ENCODE measurements at regions not wholly inside any gene's neighbourhood (a gene's known extent, or its start where the extent isn't known, plus 50 kb on each side); places are given as distances from the start of the nearest gene placed in this dataset.

- TF ChIP-seq CTCF (conservative IDR thresholded peaks at IDR 0.05; ENCODE audit: low read depth, low read length), result no peak
- no peak for DNase-seq (ENCODE audit: low read depth)
- no peak overlapping the region for H3K4me3 ChIP-seq (ENCODE audit: low read depth, low read length)
Measured at GRCh38 chr20:17856024-17856564, 112.5 kb downstream of the SNX5 start.

GRCh38 chr20:17854307-17854903, 114.2 kb downstream of the SNX5 start:
- H3K4me3 ChIP-seq (ENCODE audit: low read depth, low read length), result no peak overlapping the region
- DNase-seq (ENCODE audit: low read depth), result no peak
- no peak for TF ChIP-seq CTCF (conservative IDR thresholded peaks at IDR 0.05; ENCODE audit: low read depth, low read length)

- TF ChIP-seq CTCF (conservative IDR thresholded peaks at IDR 0.05; ENCODE audit: low read depth, low read length), result no peak
- no peak for DNase-seq (ENCODE audit: low read depth)
- no peak overlapping the region for H3K4me3 ChIP-seq (ENCODE audit: low read depth, low read length)
Measured at GRCh38 chr20:17852323-17852722, 116.3 kb downstream of the SNX5 start.

DNA sequence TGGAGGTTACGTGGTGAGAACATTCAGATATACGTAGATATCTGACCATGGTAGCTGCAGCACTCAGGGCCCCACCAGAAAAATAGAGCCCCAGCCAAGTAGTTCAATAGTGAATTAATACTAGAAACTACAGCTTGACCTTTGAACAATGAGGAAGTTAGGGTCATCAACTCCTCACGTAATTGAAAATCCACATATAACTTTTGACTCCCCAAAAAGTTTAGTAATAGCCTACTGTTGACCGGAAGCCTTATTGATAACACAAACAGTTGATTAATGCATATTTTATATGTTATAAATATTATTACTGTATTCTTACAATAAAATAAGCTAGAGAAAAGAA, 117.9 kb downstream of the SNX5 start:
- no peak for DNase-seq (ENCODE audit: low read depth)
- H3K4me3 ChIP-seq (ENCODE audit: low read depth, low read length), result no peak overlapping the region
- TF ChIP-seq CTCF (conservative IDR thresholded peaks at IDR 0.05; ENCODE audit: low read depth, low read length), result no peak

DNA sequence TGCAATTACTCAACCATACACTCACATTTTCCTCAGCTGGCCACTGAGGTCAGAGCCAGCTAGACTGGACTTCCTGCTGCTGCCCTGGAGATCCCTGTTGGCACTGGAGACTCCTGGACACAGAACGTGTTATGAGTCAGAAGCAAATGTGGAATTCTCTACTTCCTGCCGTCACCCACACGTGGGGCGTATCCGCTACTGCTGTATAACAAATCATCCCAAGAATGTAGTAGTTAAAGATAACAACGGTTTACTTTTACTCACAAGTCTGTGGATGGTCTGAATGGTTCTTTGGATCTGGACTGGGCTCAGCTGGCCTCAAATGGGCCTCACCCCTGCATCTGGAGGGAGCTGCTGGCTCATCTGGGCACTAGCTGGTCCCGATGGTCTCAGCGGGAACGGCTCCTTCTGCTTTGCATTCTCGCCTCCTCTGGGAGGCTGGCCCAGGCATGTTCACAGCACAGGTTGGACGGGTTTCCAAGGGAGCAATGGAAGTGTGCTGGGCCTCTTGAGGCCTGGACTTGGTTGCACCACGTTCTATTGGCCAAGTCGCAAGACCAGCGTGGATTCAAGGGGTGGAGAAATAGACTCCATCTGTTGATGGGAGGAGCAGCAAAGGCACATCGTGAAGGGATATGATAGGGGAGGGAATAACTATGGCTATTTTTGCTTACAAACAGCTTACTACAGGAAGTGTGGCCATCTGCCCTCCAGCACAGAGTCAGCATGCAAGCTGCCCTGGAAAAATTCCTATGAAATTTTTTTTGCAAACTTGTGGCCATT, 118.5 kb downstream of the SNX5 start:
- H3K4me3 ChIP-seq (ENCODE audit: low read depth, low read length), result no peak overlapping the region
- DNase-seq (ENCODE audit: low read depth), result peak; percentile 83
- no peak for TF ChIP-seq CTCF (conservative IDR thresholded peaks at IDR 0.05; ENCODE audit: low read depth, low read length)

- TF ChIP-seq CTCF (conservative IDR thresholded peaks at IDR 0.05; ENCODE audit: low read depth, low read length), result no peak
- no peak overlapping the region for H3K4me3 ChIP-seq (ENCODE audit: low read depth, low read length)
- no peak for DNase-seq (ENCODE audit: low read depth)
Measured at GRCh38 chr20:17849138-17849900, 119.3 kb downstream of the SNX5 start.

Data from epithelial cell of proximal tubule (primary cell).